Gastroesophageal sphincter (tissue), 3 donors: ENCODE measurements at regions not wholly inside any gene's neighbourhood (a gene's known extent, or its start where the extent isn't known, plus 50 kb on each side); places are given as distances from the start of the nearest gene placed in this dataset.

Experiments
- EP300 ChIP-seq: sonication (generic); formaldehyde crosslinking; IDR thresholded peaks from one replicate; pipeline ENCODE4 v1.6.1; 2017; ENCODE audit warnings: antibody characterized with exemption, mild to moderate bottlenecking
- POLR2A ChIP-seq, 2 donors: fragments of 450-650 bp; IDR thresholded peaks; one replicate each; pipeline ENCODE4 v1.6.1; 2017; ENCODE audit warnings: antibody characterized with exemption in 2 of 2, mild to moderate bottlenecking in 2 of 2, moderate library complexity in 1 of 2
- POLR2AphosphoS5 ChIP-seq: sonication (generic); formaldehyde crosslinking; IDR thresholded peaks from one replicate; pipeline ENCODE4 v1.6.1; 2017; ENCODE audit warnings: antibody characterized with exemption
- TF ChIP-seq, protein P1 (sequence below), 4 experiments: fragments of 200-600 bp in 2 of 4; fragments of 450-650 bp in 2 of 4; sonication (generic) in 1 of 4; IDR thresholded peaks; one replicate each; pipeline ENCODE4 v1.5.1; 2017 to 2019; ENCODE audit warnings: antibody characterized with exemption in 4 of 4, mild to moderate bottlenecking in 2 of 4, moderate library complexity in 2 of 4

- TF ChIP-seq POLR2A (IDR thresholded peaks at IDR 0.05) (no peak), POLR2AphosphoS5 (no peak), EP300 (no peak)
- TF ChIP-seq, protein P1, sequence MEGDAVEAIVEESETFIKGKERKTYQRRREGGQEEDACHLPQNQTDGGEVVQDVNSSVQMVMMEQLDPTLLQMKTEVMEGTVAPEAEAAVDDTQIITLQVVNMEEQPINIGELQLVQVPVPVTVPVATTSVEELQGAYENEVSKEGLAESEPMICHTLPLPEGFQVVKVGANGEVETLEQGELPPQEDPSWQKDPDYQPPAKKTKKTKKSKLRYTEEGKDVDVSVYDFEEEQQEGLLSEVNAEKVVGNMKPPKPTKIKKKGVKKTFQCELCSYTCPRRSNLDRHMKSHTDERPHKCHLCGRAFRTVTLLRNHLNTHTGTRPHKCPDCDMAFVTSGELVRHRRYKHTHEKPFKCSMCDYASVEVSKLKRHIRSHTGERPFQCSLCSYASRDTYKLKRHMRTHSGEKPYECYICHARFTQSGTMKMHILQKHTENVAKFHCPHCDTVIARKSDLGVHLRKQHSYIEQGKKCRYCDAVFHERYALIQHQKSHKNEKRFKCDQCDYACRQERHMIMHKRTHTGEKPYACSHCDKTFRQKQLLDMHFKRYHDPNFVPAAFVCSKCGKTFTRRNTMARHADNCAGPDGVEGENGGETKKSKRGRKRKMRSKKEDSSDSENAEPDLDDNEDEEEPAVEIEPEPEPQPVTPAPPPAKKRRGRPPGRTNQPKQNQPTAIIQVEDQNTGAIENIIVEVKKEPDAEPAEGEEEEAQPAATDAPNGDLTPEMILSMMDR (IDR thresholded peaks at IDR 0.05): no peak
Measured at GRCh38 chr2:59713577-59713976, 839.9 kb downstream of the BCL11A start.
